HEK293T (cell line): ENCODE measurements at regions not wholly inside any gene's neighbourhood (a gene's known extent, or its start where the extent isn't known, plus 50 kb on each side); places are given as distances from the start of the nearest gene placed in this dataset.

Source experiments
- CTCF ChIA-PET: fragments of 350-600 bp; formaldehyde crosslinking; extraction: SDS; loops from one replicate; lab custom pipeline; 2021; ENCODE audit warnings: antibody characterized with exemption, inconsistent platforms; lab: Yijun Ruan, JAX
- POLR2A ChIA-PET: fragments of 350-600 bp; formaldehyde crosslinking; extraction: SDS; loops from one replicate; lab custom pipeline; 2020; ENCODE audit warnings: antibody characterized with exemption, inconsistent platforms; lab: Yijun Ruan, JAX
- DNase-seq: peaks from one replicate; pipeline ENCODE4 v3.0.0; 2012; ENCODE audit warnings: mixed read lengths; ENCODE audit errors: extremely low spot score
- ARNT ChIP-seq: fragments of 450-650 bp; IDR thresholded peaks from 2 replicates; pipeline ENCODE4 v1.6.1; 2017; ENCODE audit warnings: mild to moderate bottlenecking
- BHLHE40 ChIP-seq: fragments of 450-650 bp; IDR thresholded peaks from 2 replicates; pipeline ENCODE4 v1.6.1; 2016; ENCODE audit warnings: mild to moderate bottlenecking, moderate library complexity, borderline replicate concordance
- CTBP1 ChIP-seq: fragments of 450-650 bp; IDR thresholded peaks from 2 replicates; pipeline ENCODE4 v1.6.1; 2016; ENCODE audit warnings: borderline replicate concordance
- ELF4 ChIP-seq: fragments of 450-650 bp; IDR thresholded peaks from 2 replicates; pipeline ENCODE4 v1.6.1; 2017; ENCODE audit warnings: antibody characterized with exemption
- FOXA1 ChIP-seq: fragments of 450-650 bp; IDR thresholded peaks from 2 replicates; pipeline ENCODE4 v1.6.1; 2016; ENCODE audit warnings: mild to moderate bottlenecking
- FOXK2 ChIP-seq: fragments of 450-650 bp; IDR thresholded peaks from 2 replicates; pipeline ENCODE4 v1.6.1; 2016; ENCODE audit warnings: mild to moderate bottlenecking
- FOXM1 ChIP-seq: fragments of 450-650 bp; IDR thresholded peaks from 2 replicates; pipeline ENCODE4 v1.6.1; 2017; ENCODE audit warnings: mild to moderate bottlenecking, borderline replicate concordance
- HDGF ChIP-seq: fragments of 450-650 bp; IDR thresholded peaks from 2 replicates; pipeline ENCODE4 v1.6.1; 2017; ENCODE audit warnings: antibody characterized with exemption, borderline replicate concordance
- L3MBTL2 ChIP-seq: fragments of 450-650 bp; conservative IDR thresholded peaks from 2 replicates; pipeline ENCODE4 v1.6.1; 2016; ENCODE audit warnings: mild to moderate bottlenecking
- LEF1 ChIP-seq: fragments of 450-650 bp; IDR thresholded peaks from 2 replicates; pipeline ENCODE4 v1.6.1; 2017; ENCODE audit warnings: mild to moderate bottlenecking, borderline replicate concordance
- NFRKB ChIP-seq: fragments of 450-650 bp; IDR thresholded peaks from 2 replicates; pipeline ENCODE4 v1.6.1; 2016; ENCODE audit warnings: mild to moderate bottlenecking, moderate library complexity
- SP1 ChIP-seq: fragments of 450-650 bp; IDR thresholded peaks from 2 replicates; pipeline ENCODE4 v1.6.1; 2017
- SUZ12 ChIP-seq: fragments of 450-650 bp; IDR thresholded peaks from 2 replicates; pipeline ENCODE4 v1.6.1; 2016; ENCODE audit warnings: mild to moderate bottlenecking
- TARDBP ChIP-seq: fragments of 450-650 bp; IDR thresholded peaks from 2 replicates; pipeline ENCODE4 v1.6.1; 2016
- ZNF384 ChIP-seq: fragments of 450-650 bp; IDR thresholded peaks from 2 replicates; pipeline ENCODE4 v1.6.1; 2016
- TF ChIP-seq, protein P1 (sequence below): fragments of 450-650 bp; IDR thresholded peaks from 2 replicates; pipeline ENCODE4 v1.6.1; 2016

DNA sequence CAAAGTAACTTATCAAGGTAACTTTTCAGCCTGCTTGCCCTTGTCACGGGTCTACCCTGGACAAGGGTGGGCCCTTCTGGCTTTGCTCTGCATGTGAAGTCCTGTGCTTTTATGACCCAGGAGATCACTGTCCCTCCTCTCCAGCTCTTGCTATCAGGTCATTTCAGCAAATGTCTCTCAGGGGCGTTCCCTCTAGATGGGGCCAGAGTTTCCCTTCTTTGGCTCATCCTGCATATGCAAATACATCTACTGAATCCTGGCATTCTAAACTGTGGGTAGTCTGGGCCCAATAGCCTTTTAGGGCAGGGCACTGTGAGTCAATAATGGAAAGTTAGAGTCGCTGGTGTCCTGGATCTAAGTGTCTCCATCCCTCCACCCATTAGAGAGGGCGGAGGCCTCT is 366.9 kb upstream of the USP24 start:
- ChIA-PET POLR2A (no interaction called here), CTCF (interaction anchor here (0.7 kb wide), 1 partner anchor 12 kb away, joined by 4 read pairs; no protein-coding TSS in a partner anchor)
- TF ChIP-seq NFRKB: no peak
- TF ChIP-seq FOXA1: no peak
- TF ChIP-seq SP1: no peak
- no peak for TF ChIP-seq ARNT
- no peak for TF ChIP-seq FOXK2
- TF ChIP-seq LEF1: no peak
- no peak for TF ChIP-seq CTBP1
- no peak for TF ChIP-seq ELF4
- no peak for TF ChIP-seq BHLHE40
- TF ChIP-seq L3MBTL2: no peak
- no peak for TF ChIP-seq HDGF
- TF ChIP-seq SUZ12: no peak
- no peak for TF ChIP-seq FOXM1
- no peak for TF ChIP-seq TARDBP
- TF ChIP-seq ZNF384: no peak
- TF ChIP-seq, protein P1, sequence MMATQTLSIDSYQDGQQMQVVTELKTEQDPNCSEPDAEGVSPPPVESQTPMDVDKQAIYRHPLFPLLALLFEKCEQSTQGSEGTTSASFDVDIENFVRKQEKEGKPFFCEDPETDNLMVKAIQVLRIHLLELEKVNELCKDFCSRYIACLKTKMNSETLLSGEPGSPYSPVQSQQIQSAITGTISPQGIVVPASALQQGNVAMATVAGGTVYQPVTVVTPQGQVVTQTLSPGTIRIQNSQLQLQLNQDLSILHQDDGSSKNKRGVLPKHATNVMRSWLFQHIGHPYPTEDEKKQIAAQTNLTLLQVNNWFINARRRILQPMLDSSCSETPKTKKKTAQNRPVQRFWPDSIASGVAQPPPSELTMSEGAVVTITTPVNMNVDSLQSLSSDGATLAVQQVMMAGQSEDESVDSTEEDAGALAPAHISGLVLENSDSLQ: no peak
- no peak for DNase-seq

DNA sequence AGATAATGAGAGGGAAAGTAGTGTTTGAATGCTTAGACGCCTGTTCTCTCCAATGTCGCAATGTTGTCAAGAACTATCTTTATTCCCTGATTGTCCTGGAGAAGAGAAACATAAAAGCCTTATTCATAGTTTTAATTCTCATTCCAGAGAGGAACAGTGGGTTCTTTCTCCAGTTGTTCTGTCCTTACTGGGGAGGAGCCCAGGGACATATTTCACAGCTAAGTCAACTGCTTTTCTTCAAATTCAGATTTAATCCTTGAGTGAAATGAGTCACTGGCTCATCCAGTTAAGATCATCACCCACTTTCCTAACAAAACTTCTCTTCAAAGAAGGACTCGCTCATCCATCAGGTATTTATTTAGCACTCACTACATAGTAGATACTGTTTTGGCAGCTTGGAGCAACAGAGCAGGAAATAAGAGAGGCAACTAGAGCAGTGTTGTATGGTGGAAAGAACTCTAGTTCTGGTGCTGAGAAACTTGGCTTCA is 365.7 kb upstream of the USP24 start:
- ChIA-PET CTCF (no interaction called here), POLR2A (no interaction called here)
- TF ChIP-seq FOXM1: no peak
- no peak for TF ChIP-seq FOXA1
- no peak for TF ChIP-seq ZNF384
- DNase-seq: no peak

DNA sequence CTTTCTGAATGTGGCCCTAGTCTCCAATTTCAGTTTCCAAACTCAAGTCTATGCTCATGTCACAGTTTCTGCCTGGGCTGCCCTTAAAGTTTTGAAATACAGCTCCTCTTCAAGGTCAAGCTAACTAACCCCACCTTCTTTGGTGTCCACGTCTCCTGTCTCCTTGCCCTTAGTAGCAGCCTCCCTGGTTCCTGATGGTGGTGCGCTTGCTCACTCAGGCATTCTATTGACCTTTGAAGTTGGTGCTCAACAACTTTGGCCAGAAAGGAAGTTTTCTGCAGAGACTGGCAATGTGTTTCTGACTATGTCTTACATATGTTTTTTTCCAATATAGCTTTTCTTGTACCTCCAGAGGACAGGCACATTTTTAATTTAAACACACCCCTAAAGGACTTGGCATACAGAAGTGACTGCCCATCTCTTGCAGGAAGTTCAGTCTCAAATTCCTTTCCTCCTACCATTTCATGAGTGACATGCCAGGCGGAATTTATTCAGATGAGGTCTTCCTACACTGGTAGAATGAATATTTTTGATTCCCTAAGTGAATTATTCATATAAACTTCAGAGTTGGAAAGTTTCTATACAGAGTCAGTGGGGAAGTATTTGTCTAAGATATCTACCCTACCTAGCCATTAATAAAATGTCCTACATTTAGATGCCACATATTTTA is 364.3 kb upstream of the USP24 start:
- TF ChIP-seq ZNF384 (no peak), TARDBP (no peak), LEF1 (no peak), CTBP1 (no peak), FOXM1 (no peak)
- TF ChIP-seq, protein P1: no peak
- CTCF ChIA-PET: no interaction called here
- POLR2A ChIA-PET: no interaction called here
- no peak for DNase-seq

DNA sequence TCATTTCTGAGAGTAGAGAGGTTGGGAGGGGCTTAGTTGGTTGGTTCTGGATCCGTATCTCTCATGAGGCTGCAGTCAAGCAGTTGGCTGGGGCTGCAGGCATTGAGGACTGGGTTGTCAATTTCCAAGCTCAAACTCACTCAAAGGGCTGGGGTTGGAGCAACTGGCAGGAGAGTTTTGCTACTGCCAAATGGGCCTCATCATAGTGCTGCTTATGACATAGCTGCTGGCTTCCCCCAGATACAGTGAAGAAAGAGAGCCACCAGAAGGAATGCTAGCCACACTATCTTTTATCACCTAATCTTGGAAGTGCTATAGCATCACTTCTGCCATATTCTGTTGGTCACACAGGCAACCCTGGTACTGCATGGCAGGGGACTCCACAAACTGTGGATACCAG is 363.5 kb upstream of the USP24 start:
- ChIA-PET POLR2A (no interaction called here), CTCF (no interaction called here)
- no peak for DNase-seq
- TF ChIP-seq ELF4 (no peak), NFRKB (no peak)
- TF ChIP-seq, protein P1: no peak

DNA sequence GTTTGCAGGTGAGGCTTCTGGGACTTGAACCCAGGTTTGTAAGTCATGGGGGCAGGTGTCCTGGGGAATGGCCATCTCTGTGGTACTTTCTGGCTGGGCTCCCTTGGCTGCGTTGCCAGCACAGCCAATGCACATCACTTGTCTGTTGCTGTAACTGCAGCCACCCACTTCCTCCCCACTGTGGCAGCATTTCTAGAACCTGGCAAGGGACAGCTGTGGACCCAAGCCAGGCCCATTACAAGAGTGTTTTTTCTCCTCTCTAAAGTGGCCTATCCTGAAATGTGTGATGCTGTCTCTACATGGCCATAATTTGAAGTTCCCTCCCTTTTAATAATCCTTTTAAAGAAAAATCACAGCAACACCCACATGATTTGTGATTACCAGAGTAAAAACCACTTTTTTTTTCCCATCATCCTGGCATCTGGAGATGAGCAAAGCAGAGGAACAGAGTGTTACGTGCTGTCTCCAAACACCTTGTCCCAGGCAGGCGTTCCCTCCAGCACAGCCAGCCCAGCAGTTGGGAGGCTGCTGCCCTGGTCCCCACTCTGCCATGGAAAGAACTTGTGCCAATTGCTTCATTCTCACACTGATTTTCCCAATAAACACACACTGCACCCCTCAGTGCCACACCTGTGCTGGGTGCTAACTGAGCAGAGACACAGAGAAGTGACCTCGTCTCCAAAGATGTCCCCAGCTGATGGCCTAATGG is 360.6 kb upstream of the USP24 start:
- CTCF ChIA-PET: no interaction called here
- DNase-seq: no peak
- no peak for TF ChIP-seq FOXA1
- TF ChIP-seq ELF4: no peak
- TF ChIP-seq TARDBP: no peak
- TF ChIP-seq, protein P1: no peak
- no peak for TF ChIP-seq L3MBTL2
- no peak for TF ChIP-seq SP1
- no peak for TF ChIP-seq FOXM1
- TF ChIP-seq FOXK2: no peak
- no peak for TF ChIP-seq BHLHE40
- POLR2A ChIA-PET: no interaction called here

DNA sequence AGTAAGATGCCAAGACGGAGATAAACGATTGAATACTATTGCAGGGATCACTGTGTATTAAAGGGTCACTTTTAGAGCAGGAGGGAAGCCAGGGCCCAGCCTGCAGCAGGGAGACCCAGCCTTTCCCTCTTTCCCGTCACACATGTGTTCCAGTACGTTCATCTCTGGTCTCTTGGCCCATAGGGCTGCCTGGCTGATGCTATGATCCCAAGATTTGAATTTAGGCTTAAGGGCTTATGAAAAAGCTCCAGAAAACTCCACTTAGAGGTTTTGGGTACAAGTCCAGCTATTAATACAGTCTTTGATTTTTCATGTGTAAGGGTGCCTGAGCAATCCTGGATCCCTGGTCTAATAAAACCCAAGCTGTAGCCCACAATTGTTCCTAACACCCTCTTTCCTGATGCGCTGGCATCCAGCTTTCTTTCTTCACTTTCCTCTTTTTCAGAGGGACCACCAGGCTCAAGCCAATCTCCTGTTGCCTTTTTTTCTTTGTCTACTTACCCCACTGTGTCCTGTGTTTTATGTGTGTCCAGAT is 359.6 kb upstream of the USP24 start:
- no peak for TF ChIP-seq NFRKB
- no peak for TF ChIP-seq FOXM1
- no peak for TF ChIP-seq BHLHE40
- no peak for TF ChIP-seq L3MBTL2
- TF ChIP-seq HDGF: no peak
- no peak for TF ChIP-seq LEF1
- ChIA-PET CTCF (no interaction called here), POLR2A (no interaction called here)
- no peak for DNase-seq
